WTC11 (cell line): ENCODE measurements at regions not wholly inside any gene's neighbourhood (a gene's known extent, or its start where the extent isn't known, plus 50 kb on each side); places are given as distances from the start of the nearest gene placed in this dataset.

ENCODE experiments used
- ATAC-seq: fragments of 200-7000 bp; cut with Tn5 transposase; 2 replicates; pipeline ENCODE4 v1.10.0; 2021; ENCODE audit warnings: mild to moderate bottlenecking, moderate library complexity
- CTCF ChIA-PET: fragments of 300-600 bp; sonication (Branson Sonifier 250); formaldehyde crosslinking; loops from one replicate; lab custom pipeline; 2021; ENCODE audit warnings: antibody characterized with exemption; lab: Charles Lee
- POLR2A ChIA-PET: fragments of 350-600 bp; sonication (Branson Sonifier 250); formaldehyde crosslinking; loops from one replicate; lab custom pipeline; 2021; ENCODE audit warnings: antibody characterized with exemption; lab: Charles Lee
- DNase-seq: peaks from one replicate; pipeline ENCODE4 v3.0.0; 2021; ENCODE audit warnings: low spot score
- H3K27ac Mint-ChIP-seq: 2 replicates; pipeline ENCODE4 v1.8.0; 2021; ENCODE audit warnings: mixed read lengths
- H3K27me3 Mint-ChIP-seq: 2 replicates; pipeline ENCODE4 v1.8.0; 2021; ENCODE audit warnings: low read depth, mild to moderate bottlenecking, moderate library complexity, mixed read lengths
- H3K36me3 Mint-ChIP-seq: 2 replicates; pipeline ENCODE4 v1.8.0; 2021; ENCODE audit warnings: mixed read lengths
- H3K4me1 Mint-ChIP-seq: 2 replicates; pipeline ENCODE4 v1.8.0; 2022; ENCODE audit warnings: mixed read lengths
- H3K4me3 Mint-ChIP-seq: 2 replicates; pipeline ENCODE4 v1.8.0; 2021; ENCODE audit warnings: mild to moderate bottlenecking, moderate library complexity, mixed read lengths
- H3K9me3 Mint-ChIP-seq: 2 replicates; pipeline ENCODE4 v1.8.0; 2021; ENCODE audit warnings: mixed read lengths
- AFF4 ChIP-seq: sonication (generic); formaldehyde crosslinking; IDR thresholded peaks from 2 replicates; pipeline ENCODE4 v1.8.1; 2023; ENCODE audit warnings: mild to moderate bottlenecking, missing genetic modification reagents, borderline replicate concordance
- ARID4B ChIP-seq: sonication (generic); formaldehyde crosslinking; IDR thresholded peaks from 2 replicates; pipeline ENCODE4 v1.8.0; 2023; ENCODE audit warnings: missing genetic modification reagents, mild to moderate bottlenecking, borderline replicate concordance
- CTCF ChIP-seq: fragments of 200-600 bp; IDR thresholded peaks from 2 replicates; pipeline ENCODE4 v1.8.0; 2022; ENCODE audit warnings: antibody characterized with exemption
- E2F4 ChIP-seq: sonication (generic); formaldehyde crosslinking; IDR thresholded peaks from 2 replicates; pipeline ENCODE4 v1.8.1; 2022; ENCODE audit warnings: low read depth, mild to moderate bottlenecking, moderate library complexity, missing genetic modification reagents, borderline replicate concordance
- ELF4 ChIP-seq: sonication (generic); formaldehyde crosslinking; IDR thresholded peaks from 2 replicates; pipeline ENCODE4 v1.8.1; 2022; ENCODE audit warnings: low read depth, mild to moderate bottlenecking, moderate library complexity, missing genetic modification reagents
- FOXP4 ChIP-seq: sonication (generic); formaldehyde crosslinking; IDR thresholded peaks from 2 replicates; pipeline ENCODE4 v1.8.0; 2022; ENCODE audit warnings: mild to moderate bottlenecking, missing genetic modification reagents
- GRHL2 ChIP-seq: fragments of 250-450 bp; sonication (Bioruptor Pico); IDR thresholded peaks from 2 replicates; pipeline ENCODE4 v1.8.0; 2022; ENCODE audit warnings: mild to moderate bottlenecking, moderate library complexity; ENCODE audit not compliant: insufficient replicate concordance, severe bottlenecking
- NFYB ChIP-seq: sonication (generic); formaldehyde crosslinking; conservative IDR thresholded peaks from 2 replicates; pipeline ENCODE4 v1.8.0; 2022; ENCODE audit warnings: low read depth, missing genetic modification reagents
- ZNF121 ChIP-seq: sonication (generic); formaldehyde crosslinking; IDR thresholded peaks from 2 replicates; pipeline ENCODE4 v1.8.0; 2023; ENCODE audit warnings: missing genetic modification reagents
- ZNF138 ChIP-seq: sonication (generic); formaldehyde crosslinking; conservative IDR thresholded peaks from 2 replicates; pipeline ENCODE4 v1.8.1; 2022; ENCODE audit warnings: mild to moderate bottlenecking, moderate library complexity, missing genetic modification reagents
- ZNF219 ChIP-seq: sonication (generic); formaldehyde crosslinking; IDR thresholded peaks from 2 replicates; pipeline ENCODE4 v1.8.0; 2023; ENCODE audit warnings: missing genetic modification reagents, mild to moderate bottlenecking, borderline replicate concordance
- ZSCAN18 ChIP-seq: fragments of 250-450 bp; sonication (Bioruptor Pico); IDR thresholded peaks from 2 replicates; pipeline ENCODE4 v2.1.2; 2022; ENCODE audit warnings: mild to moderate bottlenecking, moderate library complexity

GRCh38 chr6:18820725-18821124, 433.6 kb downstream of the RNF144B start (continued):
- TF ChIP-seq FOXP4 (CRISPR knock-in tag) (no peak), ARID4B (CRISPR knock-in tag) (no peak), NFYB (CRISPR knock-in tag) (no peak), ZSCAN18 (no peak), ELF4 (CRISPR knock-in tag) (no peak), ZNF138 (CRISPR knock-in tag) (no peak), ZNF219 (CRISPR knock-in tag) (no peak), AFF4 (CRISPR knock-in tag) (no peak), ZNF121 (CRISPR knock-in tag) (no peak), GRHL2 (CRISPR knock-in tag) (no peak)
- TF ChIP-seq, all 79 proteins: peak for 0

- peaks cover 37% of the 10 kb centered on the region for H3K9me3 Mint-ChIP-seq
- H3K4me3 Mint-ChIP-seq: no peak overlapping the region
- H3K27me3 Mint-ChIP-seq: no peaks in the 10 kb centered on the region
- H3K4me1 Mint-ChIP-seq: peaks cover 19% of the 10 kb centered on the region
- TF ChIP-seq E2F4 (CRISPR knock-in tag): no peak
- TF ChIP-seq CTCF: peak; percentile 88
- H3K36me3 Mint-ChIP-seq: peaks cover 26% of the 10 kb centered on the region
- ATAC-seq: peak; percentile 72
- no peak overlapping the region for H3K27ac Mint-ChIP-seq
- peak; percentile 87 for DNase-seq
- ChIA-PET CTCF (interaction anchor here (0.6 kb wide), 1 partner anchor 181 kb away, joined by 7 read pairs; no protein-coding TSS in a partner anchor), POLR2A (no interaction called here)
These were observed 436.7 kb downstream of the RNF144B start for GRCh38 chr6:18823782-18824386.
